OCI-LY1 (cell line): ENCODE measurements at regions not wholly inside any gene's neighbourhood (a gene's known extent, or its start where the extent isn't known, plus 50 kb on each side); places are given as distances from the start of the nearest gene placed in this dataset.
A peak's percentile ranks its signal among the peaks of the same experiment; 100 is the strongest.

ENCODE experiments used
- H2AFZ ChIP-seq: fragments of 200-600 bp; sonication (generic), shearing (Covaris generic); 2 replicates; pipeline ENCODE4 v1.6.0; 2014; ENCODE audit warnings: antibody characterized with exemption, mild to moderate bottlenecking, low read length
- H3F3A ChIP-seq: fragments of 200-600 bp; sonication (generic), shearing (Covaris generic); 2 replicates; pipeline ENCODE4 v1.6.0; 2014; ENCODE audit warnings: mild to moderate bottlenecking, antibody characterized with exemption, low read length, moderate library complexity; ENCODE audit not compliant: insufficient read depth
- H3K27ac ChIP-seq: fragments of 200-600 bp; sonication (generic); 2 replicates; pipeline ENCODE4 v1.5.1; 2014; ENCODE audit warnings: low read length, mixed run types, mild to moderate bottlenecking, low read depth; ENCODE audit not compliant: poor library complexity, severe bottlenecking
- H3K27me3 ChIP-seq: fragments of 200-600 bp; sonication (generic); 2 replicates; pipeline ENCODE4 v1.6.0; 2014; ENCODE audit warnings: antibody characterized with exemption, mild to moderate bottlenecking, low read length, moderate library complexity; ENCODE audit not compliant: insufficient read depth
- H3K36me3 ChIP-seq: fragments of 200-600 bp; sonication (generic); 2 replicates; pipeline ENCODE4 v1.6.1; 2014; ENCODE audit warnings: mild to moderate bottlenecking, antibody characterized with exemption, low read length, moderate library complexity, mixed read lengths; ENCODE audit not compliant: insufficient read depth
- H3K4me1 ChIP-seq: fragments of 200-600 bp; sonication (generic); 2 replicates; pipeline ENCODE4 v1.5.1; 2014; ENCODE audit warnings: mild to moderate bottlenecking, low read length, moderate library complexity; ENCODE audit not compliant: insufficient read depth, severe bottlenecking
- H3K4me2 ChIP-seq: fragments of 200-600 bp; sonication (generic), shearing (Covaris generic); 2 replicates; pipeline ENCODE4 v1.6.1; 2014; ENCODE audit warnings: low read length
- H3K4me3 ChIP-seq: fragments of 200-600 bp; sonication (generic); 2 replicates; pipeline ENCODE4 v1.5.1; 2014; ENCODE audit warnings: low read length, low read depth, mild to moderate bottlenecking, mixed read lengths; ENCODE audit not compliant: poor library complexity, severe bottlenecking
- H3K79me2 ChIP-seq: fragments of 200-600 bp; shearing (Covaris generic); 2 replicates; pipeline ENCODE4 v1.6.1; 2016; ENCODE audit warnings: mixed run types, low read length, mixed read lengths; ENCODE audit not compliant: insufficient read depth
- H3K9ac ChIP-seq: fragments of 200-600 bp; sonication (generic), shearing (Covaris generic); 2 replicates; pipeline ENCODE4 v1.6.1; 2014; ENCODE audit warnings: mild to moderate bottlenecking, low read length, mixed read lengths
- H3K9me2 ChIP-seq: fragments of 200-600 bp; sonication (generic), shearing (Covaris generic); 2 replicates; pipeline ENCODE4 v1.6.1; 2014; ENCODE audit warnings: low read depth, mild to moderate bottlenecking, low read length, mixed read lengths
- H3K9me3 ChIP-seq: fragments of 200-600 bp; shearing (Covaris generic); 2 replicates; pipeline ENCODE4 v1.6.1; 2014; ENCODE audit warnings: low read length, mixed read lengths
- H4K20me1 ChIP-seq: fragments of 200-600 bp; sonication (generic), shearing (Covaris generic); 2 replicates; pipeline ENCODE4 v1.6.0; 2016; ENCODE audit warnings: mild to moderate bottlenecking, low read length; ENCODE audit not compliant: insufficient read depth
- CTCF ChIP-seq: fragments of 200-600 bp; sonication (generic), shearing (Covaris generic); IDR thresholded peaks from 2 replicates; pipeline ENCODE4 v1.5.1; 2017; ENCODE audit warnings: mild to moderate bottlenecking, antibody characterized with exemption, low read length, moderate library complexity, mixed read lengths
- EZH2 ChIP-seq: fragments of 200-600 bp; sonication (generic), shearing (Covaris generic); IDR thresholded peaks from 2 replicates; pipeline ENCODE4 v1.8.0; 2017; ENCODE audit warnings: borderline replicate concordance, mixed run types, mild to moderate bottlenecking, antibody characterized with exemption, low read length, moderate library complexity, mixed read lengths

GRCh38 chr11:37107415-37107814, 509.4 kb upstream of the RAG2 start:
- no peaks in the 10 kb centered on the region for H3F3A ChIP-seq
- H2AFZ ChIP-seq = no peak overlapping the region
- H3K27me3 ChIP-seq = no peaks in the 10 kb centered on the region
- H4K20me1 ChIP-seq = no peaks in the 10 kb centered on the region
- no peaks in the 10 kb centered on the region for H3K9me2 ChIP-seq
- H3K79me2 ChIP-seq = no peaks in the 10 kb centered on the region
- H3K9ac ChIP-seq = no peak overlapping the region
- TF ChIP-seq CTCF (peak; percentile 18; the same call in 1 of the 2 replicates), EZH2 (no peak)
- no peak overlapping the region for H3K4me2 ChIP-seq
- no peaks in the 10 kb centered on the region for H3K4me1 ChIP-seq
- no peaks in the 10 kb centered on the region for H3K36me3 ChIP-seq
- H3K9me3 ChIP-seq = no peaks in the 10 kb centered on the region
- H3K27ac ChIP-seq = no peak overlapping the region
- H3K4me3 ChIP-seq = no peak overlapping the region

GRCh38 chr11:37105427-37105826, 507.4 kb upstream of the RAG2 start:
- no peaks in the 10 kb centered on the region for H3F3A ChIP-seq
- TF ChIP-seq EZH2 (no peak), CTCF (no peak)
- no peak overlapping the region for H3K4me2 ChIP-seq
- H3K36me3 ChIP-seq = no peaks in the 10 kb centered on the region
- H3K9me3 ChIP-seq = no peaks in the 10 kb centered on the region
- H2AFZ ChIP-seq = no peak overlapping the region
- H3K9ac ChIP-seq = no peak overlapping the region
- H3K9me2 ChIP-seq = no peaks in the 10 kb centered on the region
- H4K20me1 ChIP-seq = no peaks in the 10 kb centered on the region
- no peaks in the 10 kb centered on the region for H3K4me1 ChIP-seq
- no peaks in the 10 kb centered on the region for H3K27me3 ChIP-seq
- no peak overlapping the region for H3K4me3 ChIP-seq
- no peaks in the 10 kb centered on the region for H3K79me2 ChIP-seq
- H3K27ac ChIP-seq = no peak overlapping the region

- no peak overlapping the region for H3K4me2 ChIP-seq
- no peaks in the 10 kb centered on the region for H3K9me3 ChIP-seq
- H4K20me1 ChIP-seq = no peaks in the 10 kb centered on the region
- H3K36me3 ChIP-seq = no peaks in the 10 kb centered on the region
- H3K79me2 ChIP-seq = no peaks in the 10 kb centered on the region
- no peak overlapping the region for H2AFZ ChIP-seq
- TF ChIP-seq EZH2 = no peak
- H3K4me1 ChIP-seq = no peaks in the 10 kb centered on the region
- H3K27me3 ChIP-seq = no peaks in the 10 kb centered on the region
- H3K4me3 ChIP-seq = no peak overlapping the region
- no peak overlapping the region for H3K9ac ChIP-seq
- H3K27ac ChIP-seq = no peak overlapping the region
- no peaks in the 10 kb centered on the region for H3K9me2 ChIP-seq
- H3F3A ChIP-seq = no peaks in the 10 kb centered on the region
Observed at GRCh38 chr11:37104380-37104779, 506.3 kb upstream of the RAG2 start.

GRCh38 chr11:37100008-37100407, 502.0 kb upstream of the RAG2 start:
- no peak overlapping the region for H3K27ac ChIP-seq
- H3K9me2 ChIP-seq = no peaks in the 10 kb centered on the region
- no peak overlapping the region for H3K9ac ChIP-seq
- TF ChIP-seq EZH2 (no peak), CTCF (no peak)
- no peaks in the 10 kb centered on the region for H3F3A ChIP-seq
- no peaks in the 10 kb centered on the region for H3K9me3 ChIP-seq
- H3K4me1 ChIP-seq = no peaks in the 10 kb centered on the region
- H2AFZ ChIP-seq = no peak overlapping the region
- H3K4me3 ChIP-seq = no peak overlapping the region
- H4K20me1 ChIP-seq = no peaks in the 10 kb centered on the region
- no peaks in the 10 kb centered on the region for H3K36me3 ChIP-seq
- H3K27me3 ChIP-seq = no peaks in the 10 kb centered on the region
- H3K4me2 ChIP-seq = no peak overlapping the region
- H3K79me2 ChIP-seq = no peaks in the 10 kb centered on the region
